GM12865 (cell line): ENCODE measurements at regions not wholly inside any gene's neighbourhood (a gene's known extent, or its start where the extent isn't known, plus 50 kb on each side); places are given as distances from the start of the nearest gene placed in this dataset.

ENCODE experiments used
- DNase-seq: peaks from one replicate; pipeline ENCODE4 v3.0.0; 2010; ENCODE audit warnings: low read depth
- H3K4me3 ChIP-seq: 2 replicates; pipeline ENCODE4 v1.5.1; 2011; ENCODE audit warnings: mild to moderate bottlenecking, low read depth, low read length, control low read depth
- TF ChIP-seq, protein P1 (sequence below): IDR thresholded peaks from 2 replicates; pipeline ENCODE4 v1.5.1; 2011; ENCODE audit warnings: low read length, control low read depth, low read depth, inconsistent platforms; ENCODE audit not compliant: insufficient read depth; ENCODE audit errors: missing control alignments

DNA sequence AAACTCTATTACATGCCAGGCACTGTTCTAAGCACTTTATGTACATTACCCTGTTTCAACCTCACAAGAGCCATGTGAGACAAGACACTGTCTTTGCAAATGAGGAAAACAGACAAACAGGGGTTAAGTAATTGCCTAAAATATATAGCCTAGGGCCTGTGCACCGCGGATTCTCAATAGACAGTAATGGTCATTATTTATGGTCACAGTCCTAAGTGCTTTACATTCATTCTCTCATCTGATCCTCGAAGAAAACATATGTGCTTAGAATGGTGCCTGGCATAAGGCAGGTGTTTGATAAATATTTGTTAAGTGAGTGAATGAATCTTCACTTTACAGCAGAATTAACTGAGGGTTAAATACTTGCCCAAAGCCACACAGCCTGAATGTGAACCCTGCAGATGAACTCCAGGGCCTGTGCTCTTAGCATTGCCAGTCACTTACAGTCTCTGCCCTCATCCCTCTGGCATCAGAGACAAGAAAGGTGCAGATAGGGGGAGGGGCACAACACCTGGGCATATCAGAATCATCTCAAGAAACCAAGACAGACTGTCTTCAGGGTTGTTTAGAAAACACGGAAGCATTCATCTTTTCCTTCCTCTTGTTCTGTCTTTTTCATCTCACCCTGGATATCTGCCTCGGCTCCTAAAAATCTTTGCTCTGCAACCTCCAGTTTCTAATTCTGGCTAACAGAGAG is 92.8 kb upstream of the SASH1 start:
- TF ChIP-seq, protein P1, sequence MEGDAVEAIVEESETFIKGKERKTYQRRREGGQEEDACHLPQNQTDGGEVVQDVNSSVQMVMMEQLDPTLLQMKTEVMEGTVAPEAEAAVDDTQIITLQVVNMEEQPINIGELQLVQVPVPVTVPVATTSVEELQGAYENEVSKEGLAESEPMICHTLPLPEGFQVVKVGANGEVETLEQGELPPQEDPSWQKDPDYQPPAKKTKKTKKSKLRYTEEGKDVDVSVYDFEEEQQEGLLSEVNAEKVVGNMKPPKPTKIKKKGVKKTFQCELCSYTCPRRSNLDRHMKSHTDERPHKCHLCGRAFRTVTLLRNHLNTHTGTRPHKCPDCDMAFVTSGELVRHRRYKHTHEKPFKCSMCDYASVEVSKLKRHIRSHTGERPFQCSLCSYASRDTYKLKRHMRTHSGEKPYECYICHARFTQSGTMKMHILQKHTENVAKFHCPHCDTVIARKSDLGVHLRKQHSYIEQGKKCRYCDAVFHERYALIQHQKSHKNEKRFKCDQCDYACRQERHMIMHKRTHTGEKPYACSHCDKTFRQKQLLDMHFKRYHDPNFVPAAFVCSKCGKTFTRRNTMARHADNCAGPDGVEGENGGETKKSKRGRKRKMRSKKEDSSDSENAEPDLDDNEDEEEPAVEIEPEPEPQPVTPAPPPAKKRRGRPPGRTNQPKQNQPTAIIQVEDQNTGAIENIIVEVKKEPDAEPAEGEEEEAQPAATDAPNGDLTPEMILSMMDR, result no peak
- no peak for DNase-seq
- no peak overlapping the region for H3K4me3 ChIP-seq

DNA sequence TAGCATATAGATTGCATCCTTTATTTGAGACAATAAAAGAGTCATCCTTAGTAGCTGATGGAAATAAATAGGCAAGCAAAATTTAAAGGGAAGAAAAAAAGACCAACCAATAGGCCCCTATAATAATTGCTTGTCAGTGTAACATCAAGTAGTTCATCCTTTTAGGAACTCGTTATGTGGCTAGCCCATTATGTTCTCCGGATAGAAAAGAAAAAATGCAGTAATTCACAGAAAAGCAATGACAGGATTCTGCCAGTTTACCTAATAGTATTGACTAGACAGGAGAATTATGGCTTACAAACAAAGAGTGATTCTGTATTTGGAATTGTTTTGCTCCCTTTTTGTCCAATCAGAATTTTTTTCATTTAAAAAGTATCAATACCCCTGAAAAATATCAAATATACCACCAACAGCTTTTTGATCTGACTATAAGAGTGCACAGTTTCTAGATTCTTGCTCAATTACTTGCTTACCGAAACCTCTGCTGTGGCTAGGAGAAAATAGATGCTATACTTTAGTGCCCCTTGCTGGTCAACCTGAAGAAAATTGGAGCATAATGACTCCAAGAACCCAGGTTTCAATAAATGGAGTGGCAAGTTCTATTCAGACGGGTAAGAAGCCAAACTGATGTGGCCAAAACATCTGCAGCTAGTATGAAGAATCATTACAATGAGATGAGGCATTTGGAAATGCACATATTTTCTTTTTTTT is 91.5 kb upstream of the SASH1 start:
- no peak overlapping the region for H3K4me3 ChIP-seq
- TF ChIP-seq, protein P1, result peak; percentile 15
- DNase-seq, result peak; percentile 24

DNA sequence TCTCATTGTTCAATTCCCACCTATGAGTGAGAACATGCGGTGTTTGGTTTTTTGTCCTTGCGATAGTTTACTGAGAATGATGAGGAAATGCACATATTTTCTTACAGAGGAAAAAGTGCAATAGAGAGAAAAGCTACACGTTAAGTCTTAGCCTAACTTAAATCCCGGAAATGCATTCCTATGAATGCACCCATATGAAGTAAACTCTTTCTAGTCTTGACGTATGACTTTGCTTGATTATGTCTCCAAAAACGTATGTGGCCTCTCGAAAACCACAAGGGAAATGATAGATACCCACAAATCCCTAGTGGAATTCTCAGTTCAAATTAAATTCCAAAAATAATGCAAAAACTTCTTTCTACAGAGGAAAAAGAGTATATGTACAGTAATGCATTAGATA is 90.7 kb upstream of the SASH1 start:
- DNase-seq, result no peak
- H3K4me3 ChIP-seq, result no peak overlapping the region
- TF ChIP-seq, protein P1, result no peak

DNA sequence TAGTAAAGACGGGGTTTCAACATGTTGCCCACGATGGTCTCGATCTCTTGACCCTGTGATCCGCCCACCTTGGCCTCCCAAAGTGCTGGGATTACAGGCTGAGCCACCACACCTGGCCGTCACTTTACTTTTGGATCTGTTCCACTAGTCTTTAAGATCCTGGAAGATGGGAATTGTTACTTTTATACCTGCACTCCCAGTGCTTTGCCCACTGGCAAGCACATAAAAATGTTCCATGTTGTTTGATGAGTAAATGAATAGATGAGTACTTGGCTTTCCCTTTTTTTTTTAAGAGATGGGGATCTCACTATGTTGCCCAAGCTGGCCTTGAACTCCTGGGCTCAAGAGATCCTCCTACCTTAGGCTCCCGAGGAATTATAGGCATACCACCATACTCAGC is 84.8 kb upstream of the SASH1 start:
- H3K4me3 ChIP-seq, result no peak overlapping the region
- TF ChIP-seq, protein P1, result no peak
- no peak for DNase-seq

DNA sequence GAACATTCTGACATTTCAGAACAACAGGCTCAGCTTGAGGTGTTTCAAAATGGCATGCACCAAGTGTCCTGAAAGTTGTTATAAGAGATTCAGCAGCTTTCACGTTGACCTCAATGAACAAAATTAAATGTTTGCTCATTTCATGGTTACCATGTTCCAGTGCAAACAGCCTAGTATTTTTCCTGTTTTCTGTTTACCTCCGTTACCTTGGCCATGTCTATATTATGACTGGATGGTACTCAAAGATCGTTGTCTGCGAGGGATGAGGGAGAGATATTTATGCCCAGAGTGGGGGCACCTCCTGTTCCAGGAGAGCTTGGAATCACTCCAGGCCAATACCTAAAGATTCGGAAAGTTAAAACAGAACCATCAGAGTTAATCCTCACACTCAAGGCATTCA is 83.8 kb upstream of the SASH1 start:
- DNase-seq, result no peak
- TF ChIP-seq, protein P1, result no peak
- no peak overlapping the region for H3K4me3 ChIP-seq

DNA sequence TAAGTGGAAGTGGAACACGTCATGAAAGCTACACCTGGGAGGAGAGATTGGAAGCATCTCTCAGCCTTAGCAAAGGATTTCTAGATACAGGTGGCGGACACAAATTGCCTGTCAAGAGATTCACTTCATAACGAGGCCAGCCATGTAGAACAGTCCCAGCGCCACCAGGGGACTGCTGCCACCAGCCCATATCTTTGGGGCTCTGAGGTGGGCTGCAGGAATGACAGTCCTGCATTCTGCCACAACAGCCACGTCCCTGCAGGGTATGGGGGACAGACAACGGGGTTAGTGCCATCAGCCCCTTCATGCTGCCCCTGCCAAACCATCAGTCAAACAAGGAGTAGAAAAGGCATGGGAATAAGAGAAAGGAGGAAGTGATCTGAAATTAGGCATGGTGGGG is 81.2 kb upstream of the SASH1 start:
- DNase-seq, result no peak
- TF ChIP-seq, protein P1, result no peak

More for the DNA sequence above, 81.2 kb upstream of the SASH1 start:
- no peak overlapping the region for H3K4me3 ChIP-seq
